ENCODE measurements at regions not wholly inside any gene's neighbourhood (a gene's known extent, or its start where the extent isn't known, plus 50 kb on each side); places are given as distances from the start of the nearest gene placed in this dataset.

DNA sequence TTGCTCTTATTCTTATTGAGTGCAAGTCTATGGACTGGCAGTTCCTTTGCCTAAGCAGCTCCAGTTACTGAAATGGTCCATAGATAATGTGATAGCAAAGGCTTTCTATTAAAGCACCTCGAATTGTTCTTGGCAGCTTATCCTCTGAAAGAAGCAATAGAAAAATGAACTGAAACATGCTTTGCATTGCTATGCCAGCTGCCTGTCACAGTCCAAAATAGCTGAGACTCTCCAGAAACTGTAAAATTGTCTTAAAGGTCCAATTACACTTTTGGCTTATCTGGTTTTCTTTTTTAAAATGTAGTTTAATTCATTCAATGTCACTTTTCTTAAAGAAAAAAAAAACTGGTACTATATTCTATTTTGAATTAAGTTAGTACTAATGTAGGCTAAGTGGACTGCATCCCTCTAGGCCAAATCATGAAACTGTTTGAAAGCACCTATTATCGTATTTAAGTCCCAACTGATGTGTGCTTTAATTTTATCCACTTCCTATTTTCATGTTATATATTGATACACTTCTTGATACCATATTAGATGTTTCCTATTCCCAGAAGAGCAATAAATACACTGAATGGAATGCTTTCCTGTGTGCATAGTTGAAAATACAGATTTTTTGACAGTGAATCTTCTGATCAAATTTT, 208.0 kb upstream of the DEPDC1 start:
- TF ChIP-seq, protein P1, sequence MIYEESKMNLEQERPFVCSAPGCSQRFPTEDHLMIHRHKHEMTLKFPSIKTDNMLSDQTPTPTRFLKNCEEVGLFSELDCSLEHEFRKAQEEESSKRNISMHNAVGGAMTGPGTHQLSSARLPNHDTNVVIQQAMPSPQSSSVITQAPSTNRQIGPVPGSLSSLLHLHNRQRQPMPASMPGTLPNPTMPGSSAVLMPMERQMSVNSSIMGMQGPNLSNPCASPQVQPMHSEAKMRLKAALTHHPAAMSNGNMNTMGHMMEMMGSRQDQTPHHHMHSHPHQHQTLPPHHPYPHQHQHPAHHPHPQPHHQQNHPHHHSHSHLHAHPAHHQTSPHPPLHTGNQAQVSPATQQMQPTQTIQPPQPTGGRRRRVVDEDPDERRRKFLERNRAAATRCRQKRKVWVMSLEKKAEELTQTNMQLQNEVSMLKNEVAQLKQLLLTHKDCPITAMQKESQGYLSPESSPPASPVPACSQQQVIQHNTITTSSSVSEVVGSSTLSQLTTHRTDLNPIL (CRISPR knock-in tag; IDR thresholded peaks at IDR 0.05; ENCODE audit: low read depth): peak; percentile 84
- TF ChIP-seq RARB (CRISPR knock-in tag; IDR thresholded peaks at IDR 0.05) (no peak), ARNTL (CRISPR knock-in tag; IDR thresholded peaks at IDR 0.05; ENCODE audit: borderline replicate concordance, low read depth) (no peak), TCF4 (CRISPR knock-in tag; IDR thresholded peaks at IDR 0.05; ENCODE audit: borderline replicate concordance) (peak; percentile 89), ZFP30 (CRISPR knock-in tag; IDR thresholded peaks at IDR 0.05) (no peak), ISL1 (CRISPR knock-in tag; IDR thresholded peaks at IDR 0.05) (peak; percentile 99), TOX (CRISPR knock-in tag; IDR thresholded peaks at IDR 0.05; ENCODE audit: borderline replicate concordance) (no peak), ZNF8 (CRISPR knock-in tag; IDR thresholded peaks at IDR 0.05) (no peak)
- TF ChIP-seq, protein P2, sequence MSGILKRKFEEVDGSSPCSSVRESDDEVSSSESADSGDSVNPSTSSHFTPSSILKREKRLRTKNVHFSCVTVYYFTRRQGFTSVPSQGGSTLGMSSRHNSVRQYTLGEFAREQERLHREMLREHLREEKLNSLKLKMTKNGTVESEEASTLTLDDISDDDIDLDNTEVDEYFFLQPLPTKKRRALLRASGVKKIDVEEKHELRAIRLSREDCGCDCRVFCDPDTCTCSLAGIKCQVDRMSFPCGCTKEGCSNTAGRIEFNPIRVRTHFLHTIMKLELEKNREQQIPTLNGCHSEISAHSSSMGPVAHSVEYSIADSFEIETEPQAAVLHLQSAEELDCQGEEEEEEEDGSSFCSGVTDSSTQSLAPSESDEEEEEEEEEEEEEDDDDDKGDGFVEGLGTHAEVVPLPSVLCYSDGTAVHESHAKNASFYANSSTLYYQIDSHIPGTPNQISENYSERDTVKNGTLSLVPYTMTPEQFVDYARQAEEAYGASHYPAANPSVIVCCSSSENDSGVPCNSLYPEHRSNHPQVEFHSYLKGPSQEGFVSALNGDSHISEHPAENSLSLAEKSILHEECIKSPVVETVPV (CRISPR knock-in tag; IDR thresholded peaks at IDR 0.05): no peak
